ENCODE measurements at regions not wholly inside any gene's neighbourhood (a gene's known extent, or its start where the extent isn't known, plus 50 kb on each side); places are given as distances from the start of the nearest gene placed in this dataset.

DNA sequence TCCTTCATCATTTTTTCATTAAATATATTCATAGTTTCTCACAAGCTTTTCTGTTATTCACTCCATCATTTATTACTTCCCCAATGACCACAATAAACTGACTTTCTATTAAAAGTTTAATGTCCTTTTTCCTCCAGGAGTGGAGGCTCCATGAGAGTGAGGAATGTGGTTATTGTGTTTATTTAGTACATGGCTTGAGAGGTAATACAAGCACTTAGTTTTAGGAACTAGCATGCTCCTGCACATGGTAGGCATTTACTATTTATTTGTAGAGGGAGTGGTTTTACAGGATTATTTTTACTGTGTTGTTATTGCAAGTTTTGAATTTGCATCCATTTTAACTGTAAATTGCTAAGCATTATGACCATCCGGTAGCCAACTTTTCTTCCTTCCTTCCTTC lies 412.9 kb upstream of the SUCLG2 start:
- no peaks in the 10 kb centered on the region for H3K4me1 ChIP-seq (ENCODE audit: control insufficient read depth, insufficient read depth, low read length, poor library complexity, severe bottlenecking)
- no peaks in the 10 kb centered on the region for H3K36me3 ChIP-seq (ENCODE audit: control insufficient read depth, insufficient read depth, low read length)
- no peak overlapping the region for H3K27ac ChIP-seq (ENCODE audit: low read depth, low read length, severe bottlenecking)
- no peaks in the 10 kb centered on the region for H3K9me3 ChIP-seq (ENCODE audit: control insufficient read depth, low read length)
- H3K4me3 ChIP-seq (ENCODE audit: extremely low read depth, insufficient read depth, low read length, poor library complexity, severe bottlenecking), result no peak overlapping the region
- 73 to 78% methylated on average over 1 of the region's 1 CpG for WGBS, 2 experiments (ENCODE audit: insufficient coverage in 2 of 2)

DNA sequence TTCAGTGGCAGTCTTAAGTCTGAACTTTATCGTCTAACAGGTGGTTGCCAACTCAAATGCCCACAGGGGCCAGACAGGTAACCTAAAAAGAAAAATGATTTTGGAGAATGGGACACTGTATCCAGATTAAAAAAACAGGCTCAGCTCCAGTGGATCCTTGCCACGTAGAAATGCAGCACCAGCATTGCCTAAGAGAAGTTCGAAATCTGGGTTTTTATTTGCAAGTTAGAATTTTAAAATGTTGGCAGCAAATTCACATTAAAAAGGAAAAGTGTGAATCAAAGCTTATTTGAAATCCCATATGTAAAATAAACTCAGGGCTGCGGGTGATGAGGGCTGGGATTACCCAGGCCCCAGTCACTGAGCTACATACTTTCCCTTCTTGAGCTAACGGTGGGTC lies 408.5 kb upstream of the SUCLG2 start:
- Histone ChIP-seq H3K4me3 (ENCODE audit: extremely low read depth, insufficient read depth, low read length, poor library complexity, severe bottlenecking) (no peak overlapping the region), H3K4me1 (ENCODE audit: control insufficient read depth, insufficient read depth, low read length, poor library complexity, severe bottlenecking) (no peaks in the 10 kb centered on the region), H3K9me3 (ENCODE audit: control insufficient read depth, low read length) (no peaks in the 10 kb centered on the region), H3K36me3 (ENCODE audit: control insufficient read depth, insufficient read depth, low read length) (no peaks in the 10 kb centered on the region), H3K27ac (ENCODE audit: low read depth, low read length, severe bottlenecking) (no peak overlapping the region)
- WGBS, 2 experiments (ENCODE audit: insufficient coverage in 2 of 2), result 86 to 96% methylated on average over 2 to 3 of the region's 5 CpGs

DNA sequence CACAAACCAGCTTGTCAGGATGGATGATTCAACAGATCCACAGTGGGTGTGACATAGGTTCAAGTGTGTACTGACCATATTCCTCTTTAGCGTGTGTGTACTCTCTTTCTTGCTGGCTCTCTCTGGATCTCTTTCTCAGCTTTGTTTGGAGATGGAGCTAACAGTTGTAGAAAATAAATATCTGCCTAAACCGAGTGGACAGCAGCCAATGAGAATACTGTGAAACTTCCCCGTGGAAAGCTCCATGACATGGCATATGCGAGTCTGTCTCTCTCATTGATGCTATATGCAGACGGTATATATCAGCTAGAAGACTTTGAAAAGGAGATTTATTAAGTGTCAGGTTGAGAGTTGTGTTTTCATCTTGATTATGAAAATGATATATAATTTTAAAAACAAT lies 406.5 kb upstream of the SUCLG2 start:
- Histone ChIP-seq H3K36me3 (ENCODE audit: control insufficient read depth, insufficient read depth, low read length) (no peaks in the 10 kb centered on the region), H3K4me3 (ENCODE audit: extremely low read depth, insufficient read depth, low read length, poor library complexity, severe bottlenecking) (no peak overlapping the region), H3K27ac (ENCODE audit: low read depth, low read length, severe bottlenecking) (no peak overlapping the region), H3K9me3 (ENCODE audit: control insufficient read depth, low read length) (no peaks in the 10 kb centered on the region), H3K4me1 (ENCODE audit: control insufficient read depth, insufficient read depth, low read length, poor library complexity, severe bottlenecking) (no peaks in the 10 kb centered on the region)
- WGBS, 2 experiments (ENCODE audit: insufficient coverage in 2 of 2), result 72 to 92% methylated on average over 4 to 5 of the region's 5 CpGs

DNA sequence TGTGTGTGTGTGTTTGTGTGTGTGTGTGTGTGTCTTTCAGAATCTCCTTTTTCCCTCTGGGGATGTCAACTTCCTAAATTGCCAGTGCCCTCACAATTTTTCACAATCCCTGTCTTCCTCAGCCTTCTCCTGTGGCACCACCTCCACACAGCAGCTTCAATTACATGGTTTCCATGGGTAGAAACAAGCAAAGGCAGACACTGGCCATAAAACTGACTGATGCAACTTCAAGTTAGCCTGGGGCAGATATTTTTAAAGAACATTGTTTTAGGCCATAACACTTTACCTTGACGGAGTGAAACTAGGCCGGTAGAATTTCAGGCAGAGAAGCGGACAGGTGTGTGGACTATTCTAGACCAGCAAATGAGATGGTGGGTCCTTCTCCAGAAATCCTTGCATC lies 405.8 kb upstream of the SUCLG2 start:
- no peaks in the 10 kb centered on the region for H3K36me3 ChIP-seq (ENCODE audit: control insufficient read depth, insufficient read depth, low read length)
- H3K27ac ChIP-seq (ENCODE audit: low read depth, low read length, severe bottlenecking), result no peak overlapping the region
- 95 to 100% methylated on average over 2 of the region's 3 CpGs for WGBS, 2 experiments (ENCODE audit: insufficient coverage in 2 of 2)

DNA sequence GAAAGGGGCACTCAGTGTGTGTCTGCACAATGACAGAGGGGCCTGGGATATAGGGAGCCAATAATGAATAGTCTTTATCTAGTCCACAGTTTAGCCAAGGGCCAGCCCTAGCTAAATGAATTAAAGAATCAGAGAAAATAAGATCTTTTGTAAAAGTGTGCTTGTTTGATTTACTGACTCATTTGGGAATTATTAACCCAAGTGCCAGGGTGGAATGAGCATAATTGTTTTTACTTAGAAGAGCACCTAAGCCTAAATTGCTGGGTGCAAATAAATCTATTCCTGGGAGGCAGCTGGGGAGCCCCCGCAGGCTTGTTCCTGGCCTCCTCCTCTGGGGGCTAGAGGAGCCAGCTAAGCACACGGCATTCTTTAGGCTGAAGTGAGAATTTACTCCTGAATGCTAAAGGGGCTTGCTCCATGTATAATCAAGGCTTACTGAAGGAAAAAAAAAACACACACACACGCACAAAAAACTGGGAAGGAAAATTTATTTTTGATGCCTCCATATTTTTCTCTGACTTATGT lies 405.3 kb upstream of the SUCLG2 start:
- Histone ChIP-seq H3K4me3 (ENCODE audit: extremely low read depth, insufficient read depth, low read length, poor library complexity, severe bottlenecking) (no peak overlapping the region), H3K36me3 (ENCODE audit: control insufficient read depth, insufficient read depth, low read length) (no peaks in the 10 kb centered on the region), H3K27ac (ENCODE audit: low read depth, low read length, severe bottlenecking) (no peak overlapping the region), H3K4me1 (ENCODE audit: control insufficient read depth, insufficient read depth, low read length, poor library complexity, severe bottlenecking) (no peaks in the 10 kb centered on the region), H3K9me3 (ENCODE audit: control insufficient read depth, low read length) (no peaks in the 10 kb centered on the region)
- 92 to 95% methylated on average over 2 of the region's 3 CpGs for WGBS, 2 experiments (ENCODE audit: insufficient coverage in 2 of 2)

More for the DNA sequence above, 405.8 kb upstream of the SUCLG2 start:
- H3K4me3 ChIP-seq (ENCODE audit: extremely low read depth, insufficient read depth, low read length, poor library complexity, severe bottlenecking), result no peak overlapping the region
- H3K9me3 ChIP-seq (ENCODE audit: control insufficient read depth, low read length), result no peaks in the 10 kb centered on the region
- no peaks in the 10 kb centered on the region for H3K4me1 ChIP-seq (ENCODE audit: control insufficient read depth, insufficient read depth, low read length, poor library complexity, severe bottlenecking)

DNA sequence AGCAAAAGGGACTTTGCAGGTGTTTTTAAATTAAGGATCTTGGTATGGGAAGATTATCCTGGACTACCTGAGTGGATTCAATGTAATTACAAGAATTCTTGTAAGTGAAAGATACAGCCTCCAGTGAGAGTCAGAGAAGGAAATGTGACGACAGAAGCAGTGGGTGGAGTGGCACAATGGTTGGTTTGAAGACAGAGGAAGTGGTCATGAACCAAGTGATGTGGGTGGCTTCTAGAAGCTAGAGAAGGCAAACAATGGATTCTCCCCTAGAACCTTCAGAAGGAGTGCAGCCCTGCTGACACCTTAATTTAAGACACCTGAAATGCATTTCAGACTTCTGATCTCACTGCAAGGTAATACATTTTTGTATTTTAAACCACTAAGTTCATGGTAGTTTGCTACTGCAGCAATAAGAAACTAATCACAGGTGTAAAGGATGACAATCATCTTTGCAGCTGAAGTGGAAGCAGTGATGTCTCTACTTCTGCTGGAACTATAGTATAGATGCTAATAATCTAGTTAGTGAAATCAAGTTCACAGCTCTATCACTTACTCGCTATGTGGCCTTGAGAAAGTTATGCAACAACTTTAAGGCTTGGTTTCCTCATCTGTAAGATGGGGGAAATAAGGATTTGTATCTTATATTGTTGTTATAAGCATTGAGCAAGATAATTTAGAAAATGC lies 403.4 kb upstream of the SUCLG2 start:
- no peak overlapping the region for H3K4me3 ChIP-seq (ENCODE audit: extremely low read depth, insufficient read depth, low read length, poor library complexity, severe bottlenecking)
- no peaks in the 10 kb centered on the region for H3K4me1 ChIP-seq (ENCODE audit: control insufficient read depth, insufficient read depth, low read length, poor library complexity, severe bottlenecking)
- no peaks in the 10 kb centered on the region for H3K9me3 ChIP-seq (ENCODE audit: control insufficient read depth, low read length)
- no peaks in the 10 kb centered on the region for H3K36me3 ChIP-seq (ENCODE audit: control insufficient read depth, insufficient read depth, low read length)
- no peak overlapping the region for H3K27ac ChIP-seq (ENCODE audit: low read depth, low read length, severe bottlenecking)
- WGBS, 2 experiments (ENCODE audit: insufficient coverage in 2 of 2), result 0% methylated on average over 1 of the region's 2 CpGs; no CpG with 5 or more reads in 1 of the 2 experiments

DNA sequence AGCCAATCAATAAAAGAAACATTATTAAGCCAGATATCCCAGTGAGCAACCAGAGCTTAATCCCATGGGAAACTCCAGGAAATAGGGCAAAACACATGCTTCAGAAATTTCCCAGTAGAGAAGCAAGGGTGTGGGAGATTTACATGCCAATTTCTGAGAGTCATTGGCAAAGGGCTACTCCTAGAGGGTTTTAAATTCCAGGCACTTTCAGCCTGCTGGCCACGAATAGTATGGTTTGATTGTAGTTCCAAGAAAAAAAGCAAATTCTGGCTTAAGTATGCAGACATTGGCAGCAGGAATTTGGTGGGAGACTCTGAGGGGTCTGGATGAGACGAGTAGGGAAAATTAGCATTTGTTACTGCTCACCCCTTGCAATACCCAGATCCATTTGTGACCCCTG lies 402.1 kb upstream of the SUCLG2 start:
- 64 to 67% methylated on average over 1 of the region's 2 CpGs for WGBS, 2 experiments (ENCODE audit: insufficient coverage in 2 of 2)
- H3K4me3 ChIP-seq (ENCODE audit: extremely low read depth, insufficient read depth, low read length, poor library complexity, severe bottlenecking), result no peak overlapping the region
- no peaks in the 10 kb centered on the region for H3K4me1 ChIP-seq (ENCODE audit: control insufficient read depth, insufficient read depth, low read length, poor library complexity, severe bottlenecking)
- H3K9me3 ChIP-seq (ENCODE audit: control insufficient read depth, low read length), result no peaks in the 10 kb centered on the region
- H3K27ac ChIP-seq (ENCODE audit: low read depth, low read length, severe bottlenecking), result no peak overlapping the region
- no peaks in the 10 kb centered on the region for H3K36me3 ChIP-seq (ENCODE audit: control insufficient read depth, insufficient read depth, low read length)

DNA sequence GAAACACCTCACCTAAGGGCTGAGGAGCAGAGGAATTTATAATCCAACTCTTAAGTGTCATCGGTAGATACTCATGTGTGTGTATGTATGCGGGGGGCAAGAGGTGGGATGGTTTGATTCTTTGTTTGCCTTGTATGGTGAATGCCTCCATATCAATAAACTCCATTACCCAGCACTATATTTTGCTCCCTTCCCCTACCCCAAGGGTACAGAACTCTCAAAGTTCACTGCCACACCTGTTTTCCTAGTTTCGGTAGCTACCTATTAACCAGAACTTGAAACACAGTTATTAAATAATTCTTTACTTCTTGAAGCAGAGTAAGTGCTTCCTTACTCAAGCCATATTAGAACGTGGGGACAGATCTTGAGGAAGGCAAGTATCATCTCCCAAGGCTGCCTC lies 400.8 kb upstream of the SUCLG2 start:
- 88% methylated on average over 2 of the region's 4 CpGs; no CpG with 5 or more reads in 1 of the 2 experiments for WGBS, 2 experiments (ENCODE audit: insufficient coverage in 2 of 2)
- no peak overlapping the region for H3K4me3 ChIP-seq (ENCODE audit: extremely low read depth, insufficient read depth, low read length, poor library complexity, severe bottlenecking)

DNA sequence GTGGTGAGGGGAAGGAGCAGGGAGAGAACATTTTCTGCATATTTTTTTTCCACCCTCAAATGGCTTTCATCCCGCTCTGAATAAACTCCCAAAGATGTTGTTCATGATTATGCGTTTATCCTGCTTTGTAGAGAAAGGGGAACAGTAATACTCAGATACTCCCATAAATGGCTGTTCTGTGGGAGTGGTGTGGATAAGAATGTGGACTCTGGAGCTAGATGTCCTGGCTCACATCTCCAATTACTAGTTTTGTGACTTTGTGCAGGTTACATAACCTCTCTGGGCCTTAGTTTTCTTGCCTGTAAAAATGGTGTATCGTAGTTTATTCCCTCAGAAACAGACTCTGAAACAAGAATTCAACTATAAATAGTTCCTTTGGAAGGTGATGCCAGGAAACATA lies 395.4 kb upstream of the SUCLG2 start:
- no CpG with 5 or more reads among the region's 3 CpGs for WGBS, 2 experiments (ENCODE audit: insufficient coverage in 2 of 2)
- no peaks in the 10 kb centered on the region for H3K36me3 ChIP-seq (ENCODE audit: control insufficient read depth, insufficient read depth, low read length)
- H3K27ac ChIP-seq (ENCODE audit: low read depth, low read length, severe bottlenecking), result no peak overlapping the region
- H3K9me3 ChIP-seq (ENCODE audit: control insufficient read depth, low read length), result no peaks in the 10 kb centered on the region
- H3K4me3 ChIP-seq (ENCODE audit: extremely low read depth, insufficient read depth, low read length, poor library complexity, severe bottlenecking), result no peak overlapping the region
- H3K4me1 ChIP-seq (ENCODE audit: control insufficient read depth, insufficient read depth, low read length, poor library complexity, severe bottlenecking), result no peaks in the 10 kb centered on the region

More for the DNA sequence above, 400.8 kb upstream of the SUCLG2 start:
- Histone ChIP-seq H3K4me1 (ENCODE audit: control insufficient read depth, insufficient read depth, low read length, poor library complexity, severe bottlenecking) (no peaks in the 10 kb centered on the region), H3K36me3 (ENCODE audit: control insufficient read depth, insufficient read depth, low read length) (no peaks in the 10 kb centered on the region), H3K9me3 (ENCODE audit: control insufficient read depth, low read length) (no peaks in the 10 kb centered on the region), H3K27ac (ENCODE audit: low read depth, low read length, severe bottlenecking) (no peak overlapping the region)

DNA sequence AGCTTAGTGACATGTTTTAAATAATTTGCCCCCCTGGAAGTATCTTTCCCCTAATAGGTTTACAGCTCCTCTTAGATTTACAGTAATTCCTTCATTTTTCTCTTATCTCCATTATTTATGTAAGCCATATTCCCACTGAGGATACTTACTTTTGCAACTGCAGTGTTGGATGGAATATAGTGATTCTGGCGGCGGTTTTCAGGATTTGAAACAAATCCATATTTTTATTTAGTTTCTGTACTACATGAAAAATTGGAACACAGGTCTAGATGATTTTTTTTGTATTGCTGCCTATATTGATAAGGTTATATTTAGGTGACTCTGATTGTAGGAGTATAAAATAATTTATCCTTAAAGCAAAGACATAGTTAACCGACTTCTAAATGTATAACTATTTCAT lies 391.6 kb upstream of the SUCLG2 start:
- H3K36me3 ChIP-seq (ENCODE audit: control insufficient read depth, insufficient read depth, low read length), result no peaks in the 10 kb centered on the region
- H3K4me1 ChIP-seq (ENCODE audit: control insufficient read depth, insufficient read depth, low read length, poor library complexity, severe bottlenecking), result no peaks in the 10 kb centered on the region
- H3K4me3 ChIP-seq (ENCODE audit: extremely low read depth, insufficient read depth, low read length, poor library complexity, severe bottlenecking), result no peak overlapping the region
- no peak overlapping the region for H3K27ac ChIP-seq (ENCODE audit: low read depth, low read length, severe bottlenecking)
- WGBS, 2 experiments (ENCODE audit: insufficient coverage in 2 of 2), result no CpG with 5 or more reads among the region's 3 CpGs
- H3K9me3 ChIP-seq (ENCODE audit: control insufficient read depth, low read length), result no peaks in the 10 kb centered on the region

DNA sequence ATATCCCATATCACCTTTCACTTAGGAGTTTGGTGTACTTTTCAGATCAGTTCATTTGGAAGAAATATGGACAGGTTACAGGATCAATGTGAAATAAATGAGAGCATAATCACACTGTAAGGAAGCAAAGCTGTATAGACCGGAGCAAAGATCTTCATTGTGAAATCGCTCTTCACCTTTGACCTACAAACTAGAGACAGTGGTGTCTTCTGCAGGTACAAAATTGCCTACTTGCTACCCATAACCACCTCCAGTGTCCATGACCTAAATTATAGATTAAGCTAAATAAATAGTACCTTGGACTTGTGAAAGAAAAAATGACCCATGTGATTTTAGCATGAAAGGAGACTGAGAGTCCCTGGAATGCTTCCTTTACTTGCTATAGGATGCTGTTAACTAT lies 379.5 kb upstream of the SUCLG2 start:
- no peak overlapping the region for H3K4me3 ChIP-seq (ENCODE audit: extremely low read depth, insufficient read depth, low read length, poor library complexity, severe bottlenecking)
- H3K9me3 ChIP-seq (ENCODE audit: control insufficient read depth, low read length), result no peaks in the 10 kb centered on the region
- H3K4me1 ChIP-seq (ENCODE audit: control insufficient read depth, insufficient read depth, low read length, poor library complexity, severe bottlenecking), result no peaks in the 10 kb centered on the region
- no peak overlapping the region for H3K27ac ChIP-seq (ENCODE audit: low read depth, low read length, severe bottlenecking)
- 100% methylated on average over 2 of the region's 2 CpGs; no CpG with 5 or more reads in 1 of the 2 experiments for WGBS, 2 experiments (ENCODE audit: insufficient coverage in 2 of 2)
- H3K36me3 ChIP-seq (ENCODE audit: control insufficient read depth, insufficient read depth, low read length), result no peaks in the 10 kb centered on the region
